NCI-H2107 treated with DMSO at 0.1 percent for 48 hours (cell line): ENCODE measurements at regions not wholly inside any gene's neighbourhood (a gene's known extent, or its start where the extent isn't known, plus 50 kb on each side); places are given as distances from the start of the nearest gene placed in this dataset.

ENCODE experiments used
- DNase-seq: peaks from one replicate; lab custom pipeline; 2025; ENCODE audit not compliant: unreplicated experiment; lab: John Stamatoyannopoulos, UW

GRCh38 chr2:200013906-200014305 lies 58.5 kb downstream of the MAIP1 start:
- DNase-seq: no peak

GRCh38 chr2:200021449-200022114 lies 66.2 kb downstream of the MAIP1 start:
- no peak for DNase-seq

- DNase-seq: no peak
Measured at GRCh38 chr2:200022511-200022910, 67.1 kb downstream of the MAIP1 start.

GRCh38 chr2:200023570-200023969 lies 68.2 kb downstream of the MAIP1 start:
- no peak for DNase-seq

- no peak for DNase-seq
Measured at GRCh38 chr2:200025717-200026116, 70.3 kb downstream of the MAIP1 start.

- no peak for DNase-seq
Measured at GRCh38 chr2:200026332-200027230, 71.2 kb downstream of the MAIP1 start.

- no peak for DNase-seq
Measured at GRCh38 chr2:200028998-200029397, 73.6 kb downstream of the MAIP1 start.

- no peak for DNase-seq
Measured at GRCh38 chr2:200032895-200033294, 77.5 kb downstream of the MAIP1 start.

- no peak for DNase-seq
Measured at GRCh38 chr2:200033929-200034328, 78.5 kb downstream of the MAIP1 start.

- no peak for DNase-seq
Measured at GRCh38 chr2:200034816-200035215, 79.4 kb downstream of the MAIP1 start.

- no peak for DNase-seq
Measured at GRCh38 chr2:200039724-200040650, 84.6 kb downstream of the MAIP1 start.

GRCh38 chr2:200040831-200041230 lies 85.4 kb downstream of the MAIP1 start:
- DNase-seq: no peak

GRCh38 chr2:200041639-200042038 lies 86.3 kb downstream of the MAIP1 start:
- DNase-seq: no peak

GRCh38 chr2:200042102-200042735 lies 86.8 kb downstream of the MAIP1 start:
- DNase-seq: no peak

- DNase-seq: no peak
Measured at GRCh38 chr2:200042944-200043343, 87.6 kb downstream of the MAIP1 start.

GRCh38 chr2:200044453-200044852 lies 89.1 kb downstream of the MAIP1 start:
- no peak for DNase-seq

GRCh38 chr2:200048421-200048820 lies 93.0 kb downstream of the MAIP1 start:
- no peak for DNase-seq

- DNase-seq: no peak
Measured at GRCh38 chr2:200049086-200049485, 93.7 kb downstream of the MAIP1 start.

- no peak for DNase-seq
Measured at GRCh38 chr2:200050921-200051610, 95.7 kb downstream of the MAIP1 start.

- DNase-seq: no peak
Measured at GRCh38 chr2:200051611-200051945, 96.2 kb downstream of the MAIP1 start.
